ENCODE measurements at regions not wholly inside any gene's neighbourhood (a gene's known extent, or its start where the extent isn't known, plus 50 kb on each side); places are given as distances from the start of the nearest gene placed in this dataset.

DNA sequence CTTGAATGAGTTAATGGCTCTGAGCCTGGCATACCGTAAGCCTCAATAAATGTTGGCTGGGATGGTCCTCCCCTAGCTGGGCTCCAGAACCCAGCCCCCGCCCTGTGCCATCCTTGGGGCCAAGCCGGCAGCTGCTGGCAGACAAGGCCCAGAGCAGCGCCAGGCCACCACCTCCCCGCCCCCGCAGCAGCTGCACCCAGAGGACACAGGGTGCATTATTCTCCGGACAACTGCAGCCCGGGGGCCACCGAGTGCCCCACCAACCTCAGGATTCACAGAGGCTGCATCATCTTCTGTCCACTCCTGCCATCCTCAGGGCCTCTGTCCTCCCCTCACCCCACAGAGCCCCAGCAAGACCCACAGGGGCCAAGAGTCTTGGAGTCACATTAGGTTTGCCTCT is 92.7 kb downstream of the NCOR2 start:
- TF ChIP-seq CTCF (conservative IDR thresholded peaks at IDR 0.05; ENCODE audit: low read depth, low read length) (no peak), EZH2 (IDR thresholded peaks at IDR 0.05; ENCODE audit: low read length, unreplicated experiment) (no peak), EZH2phosphoT487 (IDR thresholded peaks at IDR 0.05; ENCODE audit: borderline replicate concordance, low read length) (no peak)

Measured in PC-3 (cell line).